Non-pigmented ciliary epithelial cell (primary cell): ENCODE measurements at regions not wholly inside any gene's neighbourhood (a gene's known extent, or its start where the extent isn't known, plus 50 kb on each side); places are given as distances from the start of the nearest gene placed in this dataset.

Experiments used
- DNase-seq: peaks from one replicate; pipeline ENCODE4 v3.0.0-alpha.2; 2010; ENCODE audit warnings: low read depth

DNA sequence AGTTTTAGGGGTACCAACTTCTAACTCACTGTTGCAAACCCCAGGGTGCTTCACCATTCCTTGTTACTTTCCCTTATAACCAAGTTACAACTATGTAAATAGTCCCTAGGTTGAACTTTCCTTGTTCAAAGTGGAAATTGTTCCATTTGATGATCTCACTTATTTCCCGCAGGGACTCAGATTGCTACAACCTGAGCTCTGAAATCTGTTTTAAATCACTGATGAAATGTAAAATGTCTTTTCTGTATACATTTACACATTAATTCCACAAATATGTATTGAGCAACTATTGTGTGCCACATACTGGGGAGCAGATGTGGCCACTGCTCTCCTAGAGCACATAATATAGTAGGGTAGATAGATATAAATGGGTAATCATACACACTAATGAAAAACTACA, 69.1 kb upstream of the TARS1 start:
- DNase-seq, result peak; percentile 53

GRCh38 chr5:33372721-33373472, 67.9 kb upstream of the TARS1 start:
- DNase-seq, result no peak

DNA sequence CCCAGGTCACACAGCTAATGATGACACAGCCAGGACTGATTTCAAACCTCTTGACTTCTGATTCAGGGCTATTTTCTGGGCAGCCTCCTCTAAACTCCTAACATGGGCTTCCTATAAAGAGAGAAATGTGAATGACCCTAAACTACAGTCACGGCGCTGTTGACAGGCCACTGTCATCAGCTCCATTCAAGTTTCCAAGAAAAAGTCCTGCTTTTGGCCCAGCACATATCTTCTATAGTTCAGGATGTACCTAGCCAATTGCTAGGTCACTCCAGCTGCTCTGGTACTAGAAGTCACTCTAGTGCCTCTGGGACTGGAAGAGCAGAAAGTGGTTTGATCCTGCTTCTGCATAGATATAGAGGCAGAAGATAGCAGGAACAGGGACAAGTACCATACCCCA, 64.9 kb upstream of the TARS1 start:
- DNase-seq, result no peak

DNA sequence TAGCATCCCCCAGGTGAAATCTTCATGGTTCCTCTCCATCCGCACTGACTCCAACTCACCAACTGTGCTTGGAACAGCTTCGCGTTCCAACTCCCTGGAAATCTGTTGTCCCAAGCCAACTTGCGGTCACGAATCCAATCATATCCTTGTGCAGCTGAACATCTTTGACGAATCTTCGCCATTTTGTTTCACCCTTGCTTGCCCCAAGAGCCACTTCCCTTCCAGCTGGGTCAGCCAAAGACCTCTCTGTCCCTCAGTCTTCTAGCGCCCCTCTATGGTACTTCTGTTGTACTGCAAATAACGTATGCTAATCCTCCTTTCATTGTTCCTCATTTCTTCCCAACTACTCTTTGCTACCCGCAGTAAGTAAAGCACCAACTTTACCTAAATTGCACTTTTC, 61.0 kb upstream of the TARS1 start:
- DNase-seq, result no peak

DNA sequence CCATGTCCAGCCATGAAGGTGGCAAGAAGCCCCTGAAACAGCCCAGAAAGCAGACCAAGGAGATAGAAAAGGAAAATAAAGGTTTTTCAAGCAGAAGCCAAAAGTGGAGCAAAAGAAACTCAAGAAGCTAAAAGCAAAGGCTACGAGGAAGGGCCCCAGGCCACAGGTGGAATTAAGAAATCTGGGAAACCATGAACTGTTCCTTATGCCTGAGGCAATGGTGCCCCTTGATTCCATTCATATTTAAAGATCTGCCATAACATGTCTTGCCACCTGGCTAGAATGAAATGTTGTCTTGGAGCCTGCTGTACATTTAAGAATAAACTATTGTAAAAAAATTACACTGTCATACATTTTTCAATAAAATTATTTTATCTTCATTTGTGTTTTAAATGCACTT, 59.5 kb upstream of the TARS1 start:
- no peak for DNase-seq
